ENCODE measurements at regions not wholly inside any gene's neighbourhood (a gene's known extent, or its start where the extent isn't known, plus 50 kb on each side); places are given as distances from the start of the nearest gene placed in this dataset.

- no peaks in the 10 kb centered on the region for H3K9me3 ChIP-seq (ENCODE audit: insufficient read depth, low read length)
- no peak overlapping the region for H3K4me2 ChIP-seq (ENCODE audit: low read depth, low read length, poor library complexity, severe bottlenecking)
- no peak overlapping the region for H3K4me3 ChIP-seq (ENCODE audit: insufficient read depth, low read length, poor library complexity, severe bottlenecking)
- no peak overlapping the region for H2AFZ ChIP-seq (ENCODE audit: low read depth, low read length, severe bottlenecking)
- no peaks in the 10 kb centered on the region for H3K9me2 ChIP-seq (replicated peaks; ENCODE audit: insufficient read depth, low read length)
- H3K36me3 ChIP-seq (ENCODE audit: low read length): no peaks in the 10 kb centered on the region
- no peak overlapping the region for H3K9ac ChIP-seq (ENCODE audit: low read length)
- H3K27me3 ChIP-seq (ENCODE audit: low read length): no peaks in the 10 kb centered on the region
- no peak for TF ChIP-seq CTCF (IDR thresholded peaks at IDR 0.05; ENCODE audit: insufficient read depth, low read length, poor library complexity, severe bottlenecking)
- TF ChIP-seq EZH2phosphoT487 (conservative IDR thresholded peaks at IDR 0.05; ENCODE audit: low read length): no peak
- H3F3A ChIP-seq (ENCODE audit: insufficient read depth): no peaks in the 10 kb centered on the region
- no peaks in the 10 kb centered on the region for H3K79me2 ChIP-seq (ENCODE audit: insufficient read depth, low read length)
- H4K20me1 ChIP-seq (ENCODE audit: low read depth, low read length): no peaks in the 10 kb centered on the region
- no peak overlapping the region for H3K27ac ChIP-seq (ENCODE audit: low read depth, low read length)
Observed at GRCh38 chr17:71709271-71709890, 411.4 kb upstream of the SOX9 start.

DNA sequence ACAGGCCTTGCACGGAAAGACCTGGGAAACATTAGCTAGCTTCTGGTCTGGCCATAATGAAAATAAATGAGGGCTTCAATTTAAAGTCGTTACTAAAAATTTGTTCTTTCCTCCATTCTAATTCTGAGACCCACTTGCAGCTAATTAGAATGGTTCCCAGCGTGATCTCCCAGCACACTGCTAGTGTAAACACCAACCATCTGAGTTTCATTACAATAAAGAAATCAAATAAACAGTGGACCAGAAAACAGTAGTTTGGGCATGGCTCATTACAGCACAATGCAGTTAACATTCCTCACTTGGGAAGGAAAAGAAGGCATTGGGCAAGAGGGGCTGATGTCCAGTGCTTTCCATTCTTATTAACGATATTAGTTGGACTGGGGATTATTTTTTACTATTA, 410.9 kb upstream of the SOX9 start:
- no peaks in the 10 kb centered on the region for H3K9me3 ChIP-seq (ENCODE audit: insufficient read depth, low read length)
- no peaks in the 10 kb centered on the region for H3K9me2 ChIP-seq (replicated peaks; ENCODE audit: insufficient read depth, low read length)
- no peaks in the 10 kb centered on the region for H4K20me1 ChIP-seq (ENCODE audit: low read depth, low read length)
- no peak overlapping the region for H3K4me3 ChIP-seq (ENCODE audit: insufficient read depth, low read length, poor library complexity, severe bottlenecking)
- H3K4me2 ChIP-seq (ENCODE audit: low read depth, low read length, poor library complexity, severe bottlenecking): no peak overlapping the region
- H3K27me3 ChIP-seq (ENCODE audit: low read length): no peaks in the 10 kb centered on the region
- no peak overlapping the region for H3K27ac ChIP-seq (ENCODE audit: low read depth, low read length)
- H2AFZ ChIP-seq (ENCODE audit: low read depth, low read length, severe bottlenecking): no peak overlapping the region
- TF ChIP-seq EZH2phosphoT487 (conservative IDR thresholded peaks at IDR 0.05; ENCODE audit: low read length) (no peak), CTCF (IDR thresholded peaks at IDR 0.05; ENCODE audit: insufficient read depth, low read length, poor library complexity, severe bottlenecking) (no peak)
- H3K79me2 ChIP-seq (ENCODE audit: insufficient read depth, low read length): no peaks in the 10 kb centered on the region
- no peaks in the 10 kb centered on the region for H3K36me3 ChIP-seq (ENCODE audit: low read length)
- no peaks in the 10 kb centered on the region for H3F3A ChIP-seq (ENCODE audit: insufficient read depth)
- no peak overlapping the region for H3K9ac ChIP-seq (ENCODE audit: low read length)

- TF ChIP-seq EZH2phosphoT487 (conservative IDR thresholded peaks at IDR 0.05; ENCODE audit: low read length) (no peak), CTCF (IDR thresholded peaks at IDR 0.05; ENCODE audit: insufficient read depth, low read length, poor library complexity, severe bottlenecking) (no peak)
- H3K9me3 ChIP-seq (ENCODE audit: insufficient read depth, low read length): no peaks in the 10 kb centered on the region
- no peaks in the 10 kb centered on the region for H3K27me3 ChIP-seq (ENCODE audit: low read length)
- no peak overlapping the region for H3K27ac ChIP-seq (ENCODE audit: low read depth, low read length)
- H2AFZ ChIP-seq (ENCODE audit: low read depth, low read length, severe bottlenecking): no peak overlapping the region
- no peak overlapping the region for H3K4me2 ChIP-seq (ENCODE audit: low read depth, low read length, poor library complexity, severe bottlenecking)
- no peaks in the 10 kb centered on the region for H3K9me2 ChIP-seq (replicated peaks; ENCODE audit: insufficient read depth, low read length)
- H3K4me3 ChIP-seq (ENCODE audit: insufficient read depth, low read length, poor library complexity, severe bottlenecking): no peak overlapping the region
- H3K36me3 ChIP-seq (ENCODE audit: low read length): no peaks in the 10 kb centered on the region
- H3K9ac ChIP-seq (ENCODE audit: low read length): no peak overlapping the region
- no peaks in the 10 kb centered on the region for H3F3A ChIP-seq (ENCODE audit: insufficient read depth)
- no peaks in the 10 kb centered on the region for H3K79me2 ChIP-seq (ENCODE audit: insufficient read depth, low read length)
- no peaks in the 10 kb centered on the region for H4K20me1 ChIP-seq (ENCODE audit: low read depth, low read length)
Observed at GRCh38 chr17:71710816-71711215, 410.0 kb upstream of the SOX9 start.
